SK-N-SH (cell line): ENCODE measurements at regions not wholly inside any gene's neighbourhood (a gene's known extent, or its start where the extent isn't known, plus 50 kb on each side); places are given as distances from the start of the nearest gene placed in this dataset.

Experiments
- CTCF ChIP-seq: fragments of 200-600 bp; sonication (generic); IDR thresholded peaks from 2 replicates; pipeline ENCODE4 v1.6.1; 2017; ENCODE audit warnings: antibody characterized with exemption, mild to moderate bottlenecking, moderate library complexity
- EZH2phosphoT487 ChIP-seq: fragments of 200-600 bp; sonication (generic); IDR thresholded peaks from 2 replicates; pipeline ENCODE4 v1.6.1; 2017; ENCODE audit warnings: low read depth, mixed run types, mild to moderate bottlenecking, antibody characterized with exemption, moderate library complexity, borderline replicate concordance
- MXI1 ChIP-seq: IDR thresholded peaks from 2 replicates; pipeline ENCODE4 v1.6.1; 2012; ENCODE audit warnings: mild to moderate bottlenecking, low read depth, low read length, improper control_type of control experiment
- RAD21 ChIP-seq: IDR thresholded peaks from 2 replicates; pipeline ENCODE4 v1.6.1; 2012; ENCODE audit warnings: mild to moderate bottlenecking, low read length
- RCOR1 ChIP-seq: fragments of 150-350 bp; IDR thresholded peaks from 2 replicates; pipeline ENCODE4 v1.6.1; 2017; ENCODE audit warnings: antibody characterized with exemption, low read length
- REST ChIP-seq: IDR thresholded peaks from 2 replicates; pipeline ENCODE4 v1.6.1; 2012; ENCODE audit warnings: mild to moderate bottlenecking, low read depth, low read length, moderate library complexity
- SIN3A ChIP-seq: IDR thresholded peaks from 2 replicates; pipeline ENCODE4 v1.6.1; 2012; ENCODE audit warnings: low read depth, mild to moderate bottlenecking, low read length, moderate library complexity, borderline replicate concordance
- SMC3 ChIP-seq: IDR thresholded peaks from 2 replicates; pipeline ENCODE4 v1.6.1; 2012; ENCODE audit warnings: low read depth, low read length, improper control_type of control experiment
- TAF1 ChIP-seq: IDR thresholded peaks from 2 replicates; pipeline ENCODE4 v1.6.1; 2012; ENCODE audit warnings: low read depth, mild to moderate bottlenecking, low read length, moderate library complexity, borderline replicate concordance
- TCF12 ChIP-seq: IDR thresholded peaks from 2 replicates; pipeline ENCODE4 v1.4.0; 2012
- USF1 ChIP-seq: IDR thresholded peaks from 2 replicates; pipeline ENCODE4 v1.4.0; 2012; ENCODE audit warnings: low read depth, borderline replicate concordance
- USF2 ChIP-seq: fragments of 150-350 bp; IDR thresholded peaks from 2 replicates; pipeline ENCODE4 v1.6.1; 2017; ENCODE audit warnings: antibody characterized with exemption, low read length, low read depth, borderline replicate concordance
- ZBTB33 ChIP-seq: IDR thresholded peaks from 2 replicates; pipeline ENCODE4 v1.4.0; 2012; ENCODE audit warnings: low read depth, borderline replicate concordance

GRCh38 chrX:144006811-144007210 lies 122.9 kb downstream of the UBE2NL start:
- TF ChIP-seq EZH2phosphoT487 (no peak), CTCF (no peak), TCF12 (no peak), REST (no peak), RCOR1 (no peak), USF2 (no peak), USF1 (no peak), RAD21 (no peak), SIN3A (no peak), SMC3 (no peak), ZBTB33 (no peak), MXI1 (no peak), TAF1 (no peak)
